ENCODE measurements at regions not wholly inside any gene's neighbourhood (a gene's known extent, or its start where the extent isn't known, plus 50 kb on each side); places are given as distances from the start of the nearest gene placed in this dataset.

DNA sequence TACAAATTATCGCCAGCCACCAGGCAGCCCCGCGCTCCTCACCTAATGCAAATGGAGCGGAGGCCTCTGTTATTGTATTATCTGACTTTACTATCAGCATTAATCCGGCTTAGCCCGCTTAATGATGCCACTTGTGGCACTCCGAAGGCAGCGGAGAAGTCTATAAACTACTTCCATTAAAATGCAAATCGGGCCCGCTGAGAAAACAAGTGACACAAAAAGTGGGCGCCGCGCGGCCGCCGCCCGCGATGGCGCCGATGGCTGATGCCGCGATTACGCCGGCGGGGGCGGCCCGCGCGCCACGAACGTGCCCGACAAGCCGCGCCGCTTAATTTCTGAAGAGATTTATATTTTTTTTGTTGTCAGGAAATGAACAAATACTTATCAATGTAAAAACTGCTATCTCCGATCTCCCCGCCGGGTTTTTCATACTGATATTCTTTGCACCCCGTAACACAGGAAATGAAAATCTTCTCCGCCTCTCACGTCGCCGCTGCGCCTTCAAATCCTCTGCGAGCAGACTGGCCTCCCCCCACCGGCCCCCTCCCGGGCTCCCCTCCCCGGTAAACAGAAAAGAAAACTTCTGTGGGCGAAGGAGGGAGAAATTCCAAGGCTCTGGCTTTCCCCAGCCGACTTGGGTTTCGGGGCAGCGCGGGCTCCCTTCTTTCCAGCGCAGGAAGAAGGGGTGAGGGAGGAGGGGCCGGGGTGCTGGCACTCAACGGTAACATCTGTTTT is 221.8 kb downstream of the INSIG2 start:
- peak; percentile 47 for DNase-seq

DNA sequence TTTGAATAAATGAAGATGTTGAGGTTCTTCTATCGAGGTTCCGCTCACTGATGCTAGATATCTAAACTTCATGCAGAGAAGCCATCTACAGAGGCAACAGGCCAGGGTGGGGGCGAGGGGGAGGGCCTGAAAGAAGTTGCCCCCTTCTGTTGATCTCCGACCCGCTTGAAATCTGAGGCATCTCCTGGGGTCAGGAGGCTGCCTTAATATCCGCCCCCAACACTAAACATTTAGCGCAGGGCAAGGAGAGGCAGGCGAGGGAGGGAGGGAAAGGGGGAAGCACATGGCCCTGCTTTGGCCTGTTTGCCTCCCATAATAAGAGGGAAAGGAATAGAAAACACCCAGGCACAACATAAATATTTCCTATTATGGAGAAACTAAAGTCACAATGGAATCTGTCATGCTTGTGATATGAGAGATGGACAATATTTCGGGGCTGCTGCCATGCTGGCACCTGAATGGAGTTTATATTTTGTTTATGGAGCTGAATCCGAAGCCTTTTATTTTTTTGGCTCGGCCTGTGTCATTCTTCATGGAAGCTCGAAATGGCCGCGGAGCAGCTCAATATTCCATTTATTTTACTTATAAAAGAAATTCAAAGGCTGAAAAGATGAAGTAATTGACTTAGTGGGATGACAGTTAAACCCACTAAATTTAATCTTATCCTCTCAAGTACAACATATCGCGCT is 221.1 kb downstream of the INSIG2 start:
- DNase-seq: no peak

DNA sequence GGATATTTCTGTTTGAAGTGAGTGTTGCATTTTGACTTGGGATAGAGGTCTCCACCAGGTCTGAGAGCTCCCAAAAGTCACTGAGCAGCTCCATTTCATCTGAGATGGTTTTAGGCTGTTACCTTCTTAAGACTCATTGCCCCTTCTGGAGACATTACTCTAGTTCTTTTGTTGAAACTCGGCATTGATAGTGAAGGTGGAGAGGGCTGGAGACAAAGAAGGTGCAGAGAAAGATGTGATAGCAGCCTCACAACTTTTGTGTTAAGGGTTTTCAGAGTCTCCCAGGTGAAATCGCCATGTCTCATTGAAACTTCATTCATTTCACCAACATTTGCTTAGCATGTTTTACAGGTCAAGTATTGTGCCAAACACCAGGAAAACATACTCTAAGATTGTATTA is 219.6 kb downstream of the INSIG2 start:
- DNase-seq: no peak

DNA sequence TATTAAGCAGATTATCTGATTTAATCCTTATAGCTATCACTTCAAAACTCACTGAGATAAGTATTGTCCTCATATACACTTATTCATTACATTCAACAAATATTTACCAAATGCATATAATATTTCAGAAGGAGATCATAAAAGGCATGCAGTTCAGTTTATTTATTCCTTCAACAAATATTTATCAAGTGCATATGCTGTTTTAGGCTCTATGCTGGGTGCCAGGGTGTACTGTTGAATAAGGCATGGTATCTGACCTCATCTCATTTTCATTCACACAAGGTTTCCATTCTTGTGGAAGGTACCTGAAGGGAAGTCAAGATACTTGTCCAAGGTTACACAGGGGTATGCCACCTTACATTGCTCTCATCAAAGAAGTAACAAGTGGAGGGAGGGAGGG is 213.0 kb downstream of the INSIG2 start:
- DNase-seq: no peak

DNA sequence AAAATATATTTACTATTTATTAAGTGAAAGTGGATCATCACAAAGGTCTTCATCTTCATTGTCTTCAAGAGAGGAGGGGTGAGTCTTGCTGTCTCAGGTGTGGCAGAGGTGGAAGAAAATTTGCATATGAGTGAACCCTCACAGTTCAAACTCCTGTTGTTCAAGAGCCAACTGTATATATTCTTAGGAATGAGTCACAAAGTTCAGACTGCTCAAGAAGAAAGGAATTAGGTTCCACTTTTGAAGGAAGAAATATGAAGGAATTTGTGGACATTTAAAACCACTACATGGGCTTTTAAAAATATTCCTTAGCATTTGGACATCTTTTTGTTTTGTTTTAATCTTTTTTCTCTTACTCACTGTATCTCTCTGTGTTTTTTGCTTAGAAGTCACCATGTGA is 212.6 kb downstream of the INSIG2 start:
- DNase-seq: no peak

DNA sequence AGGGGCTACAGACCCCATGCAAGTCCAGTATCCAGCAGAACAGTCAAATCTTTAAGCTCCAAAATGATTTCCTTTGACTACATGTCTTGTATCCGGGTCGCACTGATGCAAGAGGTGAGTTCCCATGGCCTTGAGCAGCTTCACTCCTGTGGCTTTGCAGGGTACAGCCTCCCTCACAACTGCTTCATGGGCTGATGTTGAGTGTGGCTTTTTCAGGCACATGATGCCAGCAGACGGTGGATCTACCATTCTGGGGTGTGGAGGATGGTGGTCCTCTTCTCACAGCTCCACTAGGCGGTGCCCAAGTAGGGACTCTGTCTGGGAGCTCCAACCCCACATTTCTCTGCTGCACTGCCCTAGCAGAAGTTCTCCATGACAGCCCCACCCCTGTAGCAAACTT is 208.4 kb downstream of the INSIG2 start:
- DNase-seq: no peak

DNA sequence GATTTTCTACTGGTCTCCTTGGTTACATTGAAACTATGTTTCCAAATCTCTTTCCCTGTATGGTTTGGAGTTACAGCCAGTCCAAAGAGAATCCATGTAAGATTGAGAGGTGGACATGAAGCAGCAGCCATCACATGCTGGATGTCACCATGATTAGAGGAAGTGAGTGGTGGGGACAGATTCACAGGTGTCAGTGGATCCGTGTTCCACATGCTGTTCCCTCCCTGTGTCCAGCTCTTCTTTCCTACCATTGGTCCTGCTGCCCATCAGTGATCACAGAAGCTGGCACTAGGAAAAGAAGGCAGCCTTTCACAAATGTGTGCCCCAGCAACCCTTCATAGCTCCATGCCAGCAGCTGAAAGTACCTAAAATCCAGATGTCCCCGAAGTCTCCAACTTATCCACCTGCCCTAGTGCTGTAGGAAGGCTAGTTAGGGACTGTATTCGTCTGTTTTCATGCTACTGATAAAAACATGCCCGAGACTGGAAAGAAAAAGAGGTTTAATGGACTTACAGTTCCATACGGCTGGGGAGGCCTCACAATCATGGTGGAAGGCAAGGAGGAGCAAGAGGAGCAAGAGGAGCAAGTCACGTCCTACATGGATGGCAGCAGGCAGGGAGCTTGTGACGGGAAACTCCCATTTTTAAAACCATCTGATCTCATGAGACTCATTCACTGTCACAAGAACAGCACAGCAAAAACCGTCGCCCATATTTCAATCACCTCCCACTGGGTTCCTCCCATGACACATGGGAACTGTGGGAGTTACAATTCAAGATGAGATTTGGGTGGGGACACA is 207.5 kb downstream of the INSIG2 start:
- DNase-seq: no peak

DNA sequence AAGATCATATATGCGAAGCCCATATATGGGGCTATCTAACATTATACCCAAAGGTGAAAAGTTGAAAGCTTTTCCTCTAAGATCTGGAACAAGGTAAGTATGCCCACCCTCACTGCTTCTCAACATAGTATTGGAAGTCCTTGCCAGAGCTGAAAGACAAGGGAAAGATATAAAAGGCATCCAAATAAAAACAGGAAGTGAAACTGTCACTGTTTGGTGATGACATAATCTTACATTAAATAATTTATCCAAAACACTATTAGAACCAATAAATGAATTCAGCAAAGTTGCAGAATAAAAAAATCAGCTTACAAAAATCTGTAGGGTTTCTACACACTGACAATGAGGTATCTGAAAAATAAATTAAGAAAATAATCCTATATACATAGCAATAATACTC is 205.8 kb downstream of the INSIG2 start:
- DNase-seq: no peak

DNA sequence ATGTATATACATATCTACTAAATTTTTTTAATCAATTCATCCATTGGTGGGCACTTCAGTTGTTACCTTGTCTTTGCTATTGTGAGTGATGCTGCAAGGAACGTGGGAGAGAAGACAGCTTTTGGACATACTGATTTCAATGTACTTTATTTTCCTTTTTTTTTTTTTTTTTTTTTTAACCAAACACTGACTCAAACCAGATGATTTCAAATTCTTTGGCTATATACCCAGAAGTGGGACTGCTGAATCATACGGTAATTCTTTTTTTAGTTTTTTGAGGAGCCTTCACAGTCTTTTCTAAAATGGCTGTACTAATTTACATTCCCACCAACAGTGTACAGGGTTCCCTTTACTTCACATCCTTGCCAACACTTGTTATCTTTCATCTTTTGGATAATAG is 204.7 kb downstream of the INSIG2 start:
- no peak for DNase-seq

DNA sequence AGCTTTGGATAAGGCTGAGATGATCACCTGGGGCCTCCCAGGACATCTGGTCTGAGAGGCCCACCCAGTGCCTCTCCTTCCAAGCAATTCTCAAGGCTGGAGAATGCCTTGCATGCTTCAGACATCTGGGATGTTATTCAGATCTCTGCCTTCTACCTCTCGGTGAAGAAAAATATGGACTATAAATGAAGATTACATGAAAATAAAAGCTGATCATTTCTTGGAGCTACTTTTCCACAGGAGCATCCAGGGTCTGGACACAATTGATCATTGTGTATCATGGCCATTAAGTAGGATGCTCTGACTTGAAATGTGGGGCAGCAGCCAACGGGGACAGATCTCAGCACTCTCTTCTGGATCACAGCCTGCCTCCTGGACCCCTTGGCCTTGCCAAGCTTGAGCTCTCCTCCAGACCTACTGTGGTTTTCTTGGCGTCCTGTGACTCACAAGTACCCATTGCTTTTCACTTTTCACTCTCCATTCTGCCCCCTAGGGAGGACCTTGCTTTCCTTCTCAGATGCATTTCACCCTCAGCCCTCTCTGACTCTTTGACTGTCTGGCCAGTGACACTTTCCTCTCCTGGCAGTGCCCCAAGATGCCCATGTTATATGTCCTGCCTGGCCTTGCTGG is 203.1 kb downstream of the INSIG2 start:
- DNase-seq: no peak

DNA sequence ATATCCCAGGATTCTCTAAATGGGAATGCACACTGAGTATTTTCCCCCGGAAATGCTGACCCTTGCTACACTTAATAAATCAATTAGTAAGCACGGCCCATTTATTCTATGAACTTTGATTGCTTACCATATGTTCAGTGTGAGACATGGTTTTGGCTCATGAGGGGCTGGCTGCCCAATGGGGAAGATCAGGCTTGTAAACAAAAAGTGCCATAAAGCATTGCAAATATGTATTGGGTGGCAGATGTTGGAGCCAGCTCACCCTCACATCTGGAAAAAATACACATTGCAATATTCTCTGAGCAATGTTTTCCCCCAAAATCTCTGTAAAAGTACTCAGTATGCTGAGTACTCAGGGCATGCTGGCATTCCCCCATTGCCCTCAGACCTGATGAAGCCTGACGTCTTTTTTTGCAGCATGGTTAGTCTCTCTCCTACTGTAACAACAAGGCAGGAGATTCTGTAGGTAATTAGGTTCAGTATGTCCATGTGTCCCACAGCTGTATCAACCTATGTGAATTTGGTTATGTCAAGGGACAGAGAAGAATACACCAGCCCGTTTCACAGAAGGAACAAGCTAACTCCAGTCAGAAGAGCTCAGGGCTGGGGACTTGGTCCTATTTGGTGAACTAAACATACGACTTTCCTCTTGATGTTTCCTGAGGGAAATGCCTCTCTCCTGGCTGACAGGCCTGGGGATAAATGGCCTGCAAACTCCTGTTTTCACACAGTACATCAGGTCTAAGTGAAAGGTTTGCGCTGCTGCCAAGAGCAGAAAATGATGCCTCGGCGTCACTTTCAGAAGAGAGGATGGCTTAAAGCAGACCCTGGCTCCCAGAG is 202.4 kb downstream of the INSIG2 start:
- no peak for DNase-seq

DNA sequence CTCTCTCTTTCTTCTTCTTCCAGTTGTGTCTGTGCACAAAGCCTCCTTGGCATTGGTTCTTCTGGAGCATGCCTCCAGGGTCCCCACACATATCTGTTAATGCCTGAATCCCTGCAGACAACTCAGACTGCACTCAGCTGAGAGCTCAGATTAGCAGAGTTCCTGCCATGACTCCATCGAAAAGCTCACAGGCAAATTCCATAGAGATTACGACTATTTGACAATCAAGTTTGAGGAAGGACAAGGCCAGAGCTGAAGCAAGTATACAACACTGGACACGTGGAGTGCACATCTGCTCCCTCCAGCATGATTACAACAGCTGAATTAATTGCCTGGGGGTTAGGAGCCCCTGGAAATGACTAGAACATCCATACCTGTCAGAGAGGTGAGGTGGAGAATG is 190.7 kb downstream of the INSIG2 start:
- no peak for DNase-seq

DNA sequence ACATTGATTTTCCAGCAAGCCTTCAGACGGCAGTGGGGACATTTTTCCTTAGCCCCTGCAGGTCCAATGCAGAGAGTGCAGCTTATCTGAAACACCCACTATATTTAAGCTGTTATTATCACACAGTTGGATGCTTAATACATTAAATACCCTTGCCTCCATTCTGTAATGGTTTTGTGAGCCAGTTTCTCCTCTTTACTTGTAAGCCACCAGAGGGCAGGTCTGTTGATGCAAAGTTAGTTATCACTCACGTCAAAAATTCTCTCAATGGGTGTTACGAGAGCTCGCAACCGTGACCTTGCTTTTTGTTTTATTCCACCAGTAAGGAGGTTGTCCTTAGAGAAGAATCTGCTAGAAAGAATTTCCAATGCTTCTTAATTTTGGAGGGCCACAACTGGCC is 189.8 kb downstream of the INSIG2 start:
- DNase-seq: no peak

DNA sequence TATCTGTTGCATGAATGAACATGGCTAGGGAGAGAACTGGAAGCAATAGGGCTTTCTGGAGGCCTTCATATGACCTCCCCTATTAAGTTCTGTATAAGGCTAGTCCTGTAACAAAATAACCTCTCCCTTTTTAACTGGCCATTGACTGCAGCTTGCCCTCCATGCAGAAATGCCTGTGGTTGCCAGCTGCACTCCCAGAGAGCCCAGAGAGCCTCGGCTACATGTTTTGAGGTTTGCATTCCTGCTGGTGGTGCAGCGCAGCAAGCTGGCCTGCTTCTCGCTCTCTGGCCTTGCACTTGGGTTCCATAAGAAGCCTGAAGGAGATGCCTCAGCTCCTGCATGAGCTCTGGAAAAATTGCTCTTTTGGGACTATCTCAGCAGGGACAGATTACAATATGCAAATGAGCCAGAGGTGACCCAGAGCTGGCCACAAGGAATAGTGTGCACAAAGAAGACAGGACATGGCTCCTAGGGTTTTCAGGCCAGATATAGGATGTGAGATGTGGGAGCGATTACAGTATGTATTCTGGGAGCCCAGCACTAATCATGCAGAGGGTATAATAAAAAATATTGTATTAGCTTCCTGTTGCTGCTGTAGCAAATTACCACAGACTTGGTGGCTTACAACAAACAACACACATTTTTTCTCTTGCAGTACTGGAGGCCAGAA is 186.7 kb downstream of the INSIG2 start:
- DNase-seq: no peak

DNA sequence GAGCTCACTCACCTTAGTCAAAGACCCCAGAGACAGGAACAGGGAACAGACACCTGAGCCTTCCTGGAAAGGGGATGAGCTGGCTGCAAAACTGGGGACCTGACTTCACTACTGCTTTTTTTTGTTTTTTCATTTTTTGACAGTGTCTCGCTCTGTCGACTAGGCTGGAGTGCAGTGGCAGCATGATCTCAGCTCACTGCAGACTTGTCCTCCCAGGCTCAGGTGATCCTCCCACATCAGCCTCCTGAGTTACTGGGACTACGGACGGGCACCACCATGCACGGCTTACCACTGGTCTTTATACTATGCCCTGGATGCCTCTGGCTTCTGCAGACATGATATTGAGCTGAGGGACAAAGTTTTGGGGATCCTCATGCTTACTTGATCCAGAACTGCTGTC is 184.1 kb downstream of the INSIG2 start:
- DNase-seq: no peak

DNA sequence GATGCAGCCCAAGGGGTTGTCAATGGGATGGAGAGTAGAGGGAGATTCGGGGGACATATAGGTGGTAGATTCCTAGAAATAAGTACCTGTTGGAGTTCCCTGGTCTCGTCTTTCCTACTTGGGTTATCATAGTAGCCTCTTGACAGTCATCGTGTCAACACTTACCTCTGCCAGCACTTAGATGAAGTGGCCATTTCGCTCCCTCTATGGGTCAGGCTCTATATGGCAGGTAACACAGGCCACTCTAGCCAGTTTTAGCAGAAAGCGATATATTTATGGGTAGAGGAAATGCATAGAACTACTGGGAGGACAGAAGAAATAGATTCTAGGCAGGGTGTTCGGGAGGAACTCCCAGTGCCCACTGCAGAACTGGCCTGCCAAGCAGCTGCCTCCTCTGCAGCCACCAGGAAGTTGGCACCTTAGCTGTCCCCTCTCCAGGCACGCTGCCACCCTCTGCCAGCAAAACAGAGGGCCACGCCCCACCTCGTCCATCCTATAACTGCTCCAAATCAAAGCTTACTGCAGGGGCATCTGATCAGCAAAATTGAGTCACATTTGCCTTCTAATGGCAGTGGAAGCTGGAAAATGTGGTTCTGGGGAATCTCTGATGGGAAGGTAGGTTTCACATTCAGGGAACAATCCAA is 181.3 kb downstream of the INSIG2 start:
- no peak for DNase-seq

DNA sequence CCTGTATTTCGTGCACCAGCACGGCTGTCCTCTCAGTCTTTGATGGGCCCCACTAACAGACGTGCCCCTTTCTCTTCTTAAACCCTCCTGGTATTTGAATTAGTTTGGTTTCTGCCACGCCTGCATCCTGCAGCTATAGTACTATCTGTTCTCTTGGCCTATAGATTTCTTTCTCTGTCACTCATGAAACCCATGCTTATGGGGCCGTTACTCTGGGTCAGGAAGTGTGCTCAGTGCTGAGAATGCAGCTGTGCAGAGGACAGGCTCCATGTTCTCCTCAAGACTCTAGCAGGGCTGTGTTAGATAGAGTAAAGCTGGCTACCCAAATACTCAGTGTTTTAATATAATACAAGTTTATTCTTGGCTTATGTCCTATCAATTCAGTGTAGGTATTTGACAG is 180.0 kb downstream of the INSIG2 start:
- no peak for DNase-seq

DNA sequence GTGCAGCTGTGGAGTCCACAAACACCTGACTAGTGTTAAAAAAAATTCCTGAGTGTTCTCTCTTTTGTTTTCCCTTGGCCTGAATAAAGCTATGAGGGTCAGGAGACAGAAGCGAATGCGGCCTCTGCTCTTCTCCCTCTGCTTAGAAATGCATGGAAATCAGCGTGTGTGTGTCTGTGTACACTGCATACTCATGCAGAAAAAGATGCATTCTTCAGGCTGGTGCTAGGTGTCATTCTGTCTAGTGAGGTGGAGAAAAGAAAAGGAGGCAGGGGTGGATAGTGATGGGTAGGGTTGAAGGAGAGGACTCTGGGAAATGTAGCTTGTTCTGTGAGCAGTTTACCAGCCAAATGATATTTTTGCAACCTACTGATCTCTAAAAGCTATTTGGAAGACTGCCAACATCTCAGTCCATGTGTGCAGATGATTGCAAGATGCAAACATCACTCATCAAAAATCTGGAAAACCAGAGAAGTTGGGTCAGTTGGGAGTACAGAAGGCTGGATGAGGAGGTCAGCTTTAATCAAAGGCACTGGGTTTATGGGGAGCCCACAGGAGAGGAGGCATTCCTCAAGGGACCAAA is 177.7 kb downstream of the INSIG2 start:
- DNase-seq: no peak

DNA sequence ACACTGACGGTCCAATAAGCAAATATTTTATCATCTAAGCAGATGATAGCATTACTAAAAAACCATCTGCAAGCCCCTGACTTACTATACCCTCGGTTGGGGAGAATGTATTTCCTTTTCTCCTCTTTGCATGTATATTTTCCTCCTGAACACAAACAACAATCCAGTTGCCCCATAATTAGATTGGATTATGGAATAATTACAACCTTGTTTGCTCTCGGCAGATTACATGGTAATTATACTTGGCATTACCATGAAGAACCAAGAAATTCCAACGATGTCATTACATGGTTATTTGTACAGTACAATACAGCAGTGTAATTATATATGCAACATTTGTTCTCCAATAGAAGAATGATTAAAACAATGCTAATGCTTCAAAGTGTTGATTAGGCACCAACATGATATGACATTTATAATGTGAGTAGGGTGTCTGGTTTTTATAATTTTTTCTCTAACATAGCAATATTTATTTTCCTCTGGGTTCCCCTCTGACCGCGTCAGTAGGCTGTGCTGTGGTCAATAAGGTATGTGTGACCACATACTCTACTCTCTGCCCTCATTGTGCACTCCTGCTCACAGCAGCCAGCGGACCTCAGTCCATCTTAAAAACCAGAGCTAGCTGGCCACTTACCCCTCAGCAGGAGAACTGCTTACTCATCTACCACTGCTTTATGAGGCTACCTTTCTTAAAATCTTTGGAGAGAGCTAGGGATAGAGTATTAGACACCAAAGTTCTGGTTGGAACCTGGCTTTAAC is 176.1 kb downstream of the INSIG2 start:
- DNase-seq: no peak

DNA sequence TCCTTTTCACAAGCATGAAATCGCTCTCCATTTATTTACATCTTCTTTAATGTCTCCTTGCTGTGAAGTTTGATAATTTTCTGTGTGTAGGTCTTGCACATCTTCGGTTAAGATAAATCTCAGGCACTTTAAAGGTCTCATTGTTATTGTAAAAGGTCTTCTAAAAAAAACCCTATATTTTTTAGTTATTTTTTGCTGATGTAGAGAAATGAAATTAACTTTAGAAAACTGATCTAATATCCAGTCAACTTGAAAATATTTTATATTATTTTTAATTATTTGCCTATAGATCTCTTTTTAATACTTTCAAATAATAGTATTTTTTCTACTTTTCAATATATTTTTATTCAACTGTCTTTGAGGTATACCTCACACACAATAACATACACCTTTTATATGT is 169.4 kb downstream of the INSIG2 start:
- no peak for DNase-seq
